ENCODE measurements at regions not wholly inside any gene's neighbourhood (a gene's known extent, or its start where the extent isn't known, plus 50 kb on each side); places are given as distances from the start of the nearest gene placed in this dataset.

- ChIA-PET CTCF (no interaction called here), POLR2A (no interaction called here)
- H3K9me3 Mint-ChIP-seq (ENCODE audit: unreplicated experiment): no peaks in the 10 kb centered on the region
- Histone ChIP-seq H3K27me3 (replicated peaks; ENCODE audit: control insufficient read depth, insufficient read depth, low read length) (no peaks in the 10 kb centered on the region), H3K4me1 (no peaks in the 10 kb centered on the region), H3K4me3 (ENCODE audit: low read depth, low read length) (no peak overlapping the region), H3K36me3 (ENCODE audit: control insufficient read depth, insufficient read depth, low read length) (no peaks in the 10 kb centered on the region), H3K9me3 (no peaks in the 10 kb centered on the region)
- no peaks in the 10 kb centered on the region for H3K4me1 Mint-ChIP-seq (ENCODE audit: low read depth, unreplicated experiment)
- no peak overlapping the region for H3K27ac Mint-ChIP-seq (ENCODE audit: unreplicated experiment)
- H3K4me3 Mint-ChIP-seq (ENCODE audit: unreplicated experiment): no peak overlapping the region
- BruUV-seq (replicated peaks): no TSS peak
- no peak for DNase-seq
- TF ChIP-seq CTCF (IDR thresholded peaks at IDR 0.05; ENCODE audit: insufficient read depth in 1 of 2, low read depth in 1 of 2, low read length in 1 of 2, severe bottlenecking in 1 of 2, unreplicated experiment in 1 of 2): no peak
- intact Hi-C loops (cut with micrococcal nuclease; ENCODE audit: unreplicated experiment): no loop called here
- no peaks in the 10 kb centered on the region for H3K27me3 Mint-ChIP-seq (ENCODE audit: insufficient read depth, unreplicated experiment)
- no peaks in the 10 kb centered on the region for H3K36me3 Mint-ChIP-seq (ENCODE audit: insufficient read depth, unreplicated experiment)
Measured at GRCh38 chr7:34249192-34249591, 343.9 kb downstream of the BMPER start.

GRCh38 chr7:34260279-34260678 lies 354.9 kb downstream of the BMPER start:
- no TSS peak for BruUV-seq (replicated peaks)
- H3K9me3 ChIP-seq: no peaks in the 10 kb centered on the region
- CTCF ChIA-PET: no interaction called here
- no peaks in the 10 kb centered on the region for H3K4me1 ChIP-seq
- no peaks in the 10 kb centered on the region for H3K36me3 Mint-ChIP-seq (ENCODE audit: insufficient read depth, unreplicated experiment)
- no peaks in the 10 kb centered on the region for H3K36me3 ChIP-seq (ENCODE audit: control insufficient read depth, insufficient read depth, low read length)
- POLR2A ChIA-PET: no interaction called here
- no peaks in the 10 kb centered on the region for H3K9me3 Mint-ChIP-seq (ENCODE audit: unreplicated experiment)
- H3K4me3 ChIP-seq (ENCODE audit: low read depth, low read length): no peak overlapping the region
- DNase-seq: no peak
- intact Hi-C loops (cut with micrococcal nuclease; ENCODE audit: unreplicated experiment): no loop called here
- no peak overlapping the region for H3K27ac Mint-ChIP-seq (ENCODE audit: unreplicated experiment)
- no peaks in the 10 kb centered on the region for H3K4me1 Mint-ChIP-seq (ENCODE audit: low read depth, unreplicated experiment)
- no peak overlapping the region for H3K4me3 Mint-ChIP-seq (ENCODE audit: unreplicated experiment)
- TF ChIP-seq CTCF (IDR thresholded peaks at IDR 0.05; ENCODE audit: insufficient read depth in 1 of 2, low read depth in 1 of 2, low read length in 1 of 2, severe bottlenecking in 1 of 2, unreplicated experiment in 1 of 2): no peak
- H3K27me3 Mint-ChIP-seq (ENCODE audit: insufficient read depth, unreplicated experiment): no peaks in the 10 kb centered on the region
- no peaks in the 10 kb centered on the region for H3K27me3 ChIP-seq (replicated peaks; ENCODE audit: control insufficient read depth, insufficient read depth, low read length)

GRCh38 chr7:34263168-34263567 lies 357.8 kb downstream of the BMPER start:
- intact Hi-C loops (cut with micrococcal nuclease; ENCODE audit: unreplicated experiment): no loop called here
- ChIA-PET POLR2A (no interaction called here), CTCF (no interaction called here)
- Mint-ChIP-seq H3K4me3 (ENCODE audit: unreplicated experiment) (no peak overlapping the region), H3K36me3 (ENCODE audit: insufficient read depth, unreplicated experiment) (no peaks in the 10 kb centered on the region), H3K4me1 (ENCODE audit: low read depth, unreplicated experiment) (no peaks in the 10 kb centered on the region), H3K27me3 (ENCODE audit: insufficient read depth, unreplicated experiment) (no peaks in the 10 kb centered on the region), H3K9me3 (ENCODE audit: unreplicated experiment) (no peaks in the 10 kb centered on the region), H3K27ac (ENCODE audit: unreplicated experiment) (no peak overlapping the region)
- BruUV-seq (replicated peaks): no TSS peak
- Histone ChIP-seq H3K9me3 (no peaks in the 10 kb centered on the region), H3K36me3 (ENCODE audit: control insufficient read depth, insufficient read depth, low read length) (no peaks in the 10 kb centered on the region), H3K4me3 (ENCODE audit: low read depth, low read length) (no peak overlapping the region), H3K4me1 (no peaks in the 10 kb centered on the region), H3K27me3 (replicated peaks; ENCODE audit: control insufficient read depth, insufficient read depth, low read length) (no peaks in the 10 kb centered on the region)
- TF ChIP-seq CTCF (IDR thresholded peaks at IDR 0.05; ENCODE audit: insufficient read depth in 1 of 2, low read depth in 1 of 2, low read length in 1 of 2, severe bottlenecking in 1 of 2, unreplicated experiment in 1 of 2): no peak
- DNase-seq: no peak
